ENCODE measurements at regions not wholly inside any gene's neighbourhood (a gene's known extent, or its start where the extent isn't known, plus 50 kb on each side); places are given as distances from the start of the nearest gene placed in this dataset.

DNA sequence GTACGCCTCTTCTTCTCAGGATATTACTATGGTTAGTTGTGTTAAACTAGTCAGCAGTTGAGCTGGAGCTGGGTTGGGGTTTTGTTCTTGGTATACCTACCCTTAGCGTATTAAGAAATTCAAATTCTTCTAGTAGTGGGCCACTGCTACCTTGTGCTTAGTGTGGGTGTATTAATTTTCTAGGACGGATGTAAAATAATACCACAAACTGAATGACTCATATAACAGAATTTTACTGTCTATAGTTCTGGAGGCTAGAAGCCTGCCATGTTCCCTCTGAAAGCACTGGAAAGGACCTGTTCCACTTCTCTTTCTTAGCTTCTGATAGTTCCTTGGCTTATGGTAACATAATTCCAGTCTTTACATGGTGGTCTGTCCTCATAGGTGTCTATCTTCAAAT is 1274.7 kb downstream of the ADGRL3 start:
- no peaks in the 10 kb centered on the region for H3K4me1 ChIP-seq (ENCODE audit: control insufficient read depth, extremely low read depth, insufficient read depth, low read length)
- no peaks in the 10 kb centered on the region for H4K20me1 ChIP-seq (ENCODE audit: control insufficient read depth, extremely low read depth, insufficient read depth, low read length)
- no peaks in the 10 kb centered on the region for H3K27me3 ChIP-seq (ENCODE audit: control insufficient read depth, extremely low read depth, insufficient read depth, low read length)
- no peaks in the 10 kb centered on the region for H3K9me1 ChIP-seq (ENCODE audit: control insufficient read depth, extremely low read depth, insufficient read depth, low read length)
- H2AFZ ChIP-seq (ENCODE audit: control insufficient read depth, low read length): no peak overlapping the region
- H3K36me3 ChIP-seq (ENCODE audit: control insufficient read depth in 2 of 2, extremely low read depth in 1 of 2, insufficient read depth in 2 of 2, low read length in 2 of 2): no peaks in the 10 kb centered on the region
- no peak for TF ChIP-seq EZH2 (IDR thresholded peaks at IDR 0.05; ENCODE audit: low read length)
- H3K4me3 ChIP-seq (ENCODE audit: control insufficient read depth in 2 of 3, extremely low read depth in 1 of 3, insufficient read depth in 2 of 3, low read depth in 1 of 3, low read length in 3 of 3): no peak overlapping the region
- no peak overlapping the region for H3K9ac ChIP-seq (ENCODE audit: control insufficient read depth, extremely low read depth, insufficient read depth, low read length)
- H3K9me3 ChIP-seq (ENCODE audit: control insufficient read depth, low read depth, low read length): no peaks in the 10 kb centered on the region
- H3K27ac ChIP-seq (ENCODE audit: control insufficient read depth, insufficient read depth, low read length): no peak overlapping the region
- FAIRE-seq (no peak), DNase-seq (ENCODE audit: low read depth, low spot score) (no peak)
- H3K4me2 ChIP-seq (ENCODE audit: control insufficient read depth, extremely low read depth, insufficient read depth, low read depth, low read length): no peak overlapping the region
- dilution Hi-C loops (cut with MboI; ENCODE audit: extremely low pct_ligation_motif_present, low sequenced_read_pairs): no loop called here
- no peaks in the 10 kb centered on the region for H3K79me2 ChIP-seq (ENCODE audit: control insufficient read depth, insufficient read depth, low read length)

DNA sequence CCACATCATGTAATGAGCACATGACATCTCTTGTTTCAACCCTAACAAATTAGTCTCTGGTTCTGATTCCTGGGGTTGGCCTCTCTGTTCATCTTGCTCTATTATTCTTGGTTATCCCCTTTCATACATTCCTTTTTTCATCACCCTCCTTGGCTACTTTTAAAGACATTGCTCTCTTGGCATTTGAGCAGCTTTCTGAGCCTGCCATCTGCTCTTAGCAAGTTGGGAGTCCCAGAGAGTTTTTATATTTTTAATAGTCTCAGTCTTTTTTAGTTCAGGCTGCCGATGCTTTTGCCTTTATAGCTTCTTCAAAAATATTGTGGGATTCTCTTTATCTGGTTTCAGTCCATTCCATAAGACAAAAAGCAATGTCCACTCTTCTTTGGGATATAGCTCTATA is 1270.9 kb downstream of the ADGRL3 start:
- Histone ChIP-seq H3K4me2 (ENCODE audit: control insufficient read depth, extremely low read depth, insufficient read depth, low read depth, low read length) (no peak overlapping the region), H2AFZ (ENCODE audit: control insufficient read depth, low read length) (no peak overlapping the region), H3K9me3 (ENCODE audit: control insufficient read depth, low read depth, low read length) (no peaks in the 10 kb centered on the region), H3K4me1 (ENCODE audit: control insufficient read depth, extremely low read depth, insufficient read depth, low read length) (no peaks in the 10 kb centered on the region), H3K79me2 (ENCODE audit: control insufficient read depth, insufficient read depth, low read length) (no peaks in the 10 kb centered on the region), H3K9ac (ENCODE audit: control insufficient read depth, extremely low read depth, insufficient read depth, low read length) (no peak overlapping the region), H3K27ac (ENCODE audit: control insufficient read depth, insufficient read depth, low read length) (no peak overlapping the region), H3K9me1 (ENCODE audit: control insufficient read depth, extremely low read depth, insufficient read depth, low read length) (no peaks in the 10 kb centered on the region), H3K27me3 (ENCODE audit: control insufficient read depth, extremely low read depth, insufficient read depth, low read length) (no peaks in the 10 kb centered on the region), H4K20me1 (ENCODE audit: control insufficient read depth, extremely low read depth, insufficient read depth, low read length) (no peaks in the 10 kb centered on the region), H3K36me3 (ENCODE audit: control insufficient read depth in 2 of 2, extremely low read depth in 1 of 2, insufficient read depth in 2 of 2, low read length in 2 of 2) (no peaks in the 10 kb centered on the region), H3K4me3 (ENCODE audit: control insufficient read depth in 2 of 3, extremely low read depth in 1 of 3, insufficient read depth in 2 of 3, low read depth in 1 of 3, low read length in 3 of 3) (no peak overlapping the region)
- DNase-seq (ENCODE audit: low read depth, low spot score) (no peak), FAIRE-seq (no peak)
- TF ChIP-seq, protein P1, sequence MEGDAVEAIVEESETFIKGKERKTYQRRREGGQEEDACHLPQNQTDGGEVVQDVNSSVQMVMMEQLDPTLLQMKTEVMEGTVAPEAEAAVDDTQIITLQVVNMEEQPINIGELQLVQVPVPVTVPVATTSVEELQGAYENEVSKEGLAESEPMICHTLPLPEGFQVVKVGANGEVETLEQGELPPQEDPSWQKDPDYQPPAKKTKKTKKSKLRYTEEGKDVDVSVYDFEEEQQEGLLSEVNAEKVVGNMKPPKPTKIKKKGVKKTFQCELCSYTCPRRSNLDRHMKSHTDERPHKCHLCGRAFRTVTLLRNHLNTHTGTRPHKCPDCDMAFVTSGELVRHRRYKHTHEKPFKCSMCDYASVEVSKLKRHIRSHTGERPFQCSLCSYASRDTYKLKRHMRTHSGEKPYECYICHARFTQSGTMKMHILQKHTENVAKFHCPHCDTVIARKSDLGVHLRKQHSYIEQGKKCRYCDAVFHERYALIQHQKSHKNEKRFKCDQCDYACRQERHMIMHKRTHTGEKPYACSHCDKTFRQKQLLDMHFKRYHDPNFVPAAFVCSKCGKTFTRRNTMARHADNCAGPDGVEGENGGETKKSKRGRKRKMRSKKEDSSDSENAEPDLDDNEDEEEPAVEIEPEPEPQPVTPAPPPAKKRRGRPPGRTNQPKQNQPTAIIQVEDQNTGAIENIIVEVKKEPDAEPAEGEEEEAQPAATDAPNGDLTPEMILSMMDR (optimal IDR thresholded peaks at IDR 0.05 in 1 of 3, IDR thresholded peaks at IDR 0.05 in 1 of 3, conservative IDR thresholded peaks at IDR 0.05 in 1 of 3; ENCODE audit: extremely low read depth in 1 of 3, insufficient read depth in 2 of 3, low read length in 3 of 3): no peak
- TF ChIP-seq EZH2 (IDR thresholded peaks at IDR 0.05; ENCODE audit: low read length): no peak
- dilution Hi-C loops (cut with MboI; ENCODE audit: extremely low pct_ligation_motif_present, low sequenced_read_pairs): no loop called here

DNA sequence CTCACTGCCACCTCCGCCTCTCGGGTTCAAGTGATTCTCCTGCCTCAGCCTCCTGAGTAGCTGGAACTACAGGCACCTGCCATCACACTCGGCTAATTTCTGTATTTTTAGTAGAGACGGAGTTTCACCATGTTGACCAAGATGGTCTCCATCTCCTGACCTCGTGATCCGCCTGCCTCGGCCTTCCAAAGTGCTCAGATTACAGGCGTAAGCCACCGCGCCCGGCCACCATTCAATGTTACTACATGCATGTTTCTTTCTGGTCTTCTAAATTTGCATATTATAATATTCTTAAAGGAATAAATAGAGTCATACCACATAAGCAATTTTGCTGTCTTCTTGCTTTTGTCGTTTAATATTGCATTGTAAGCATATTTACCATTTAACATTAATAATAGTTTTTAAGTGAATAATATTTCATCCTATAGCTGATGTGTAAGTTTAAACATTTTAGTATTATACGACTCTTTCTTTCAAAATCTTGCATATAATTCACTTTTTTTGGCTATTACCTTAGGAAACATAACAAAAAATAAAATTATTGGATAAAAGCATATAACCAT is 1270.4 kb downstream of the ADGRL3 start:
- Histone ChIP-seq H2AFZ (ENCODE audit: control insufficient read depth, low read length) (no peak overlapping the region), H3K9me1 (ENCODE audit: control insufficient read depth, extremely low read depth, insufficient read depth, low read length) (no peaks in the 10 kb centered on the region), H3K4me3 (ENCODE audit: control insufficient read depth in 2 of 3, extremely low read depth in 1 of 3, insufficient read depth in 2 of 3, low read depth in 1 of 3, low read length in 3 of 3) (no peak overlapping the region), H3K79me2 (ENCODE audit: control insufficient read depth, insufficient read depth, low read length) (no peaks in the 10 kb centered on the region), H3K9me3 (ENCODE audit: control insufficient read depth, low read depth, low read length) (no peaks in the 10 kb centered on the region), H3K36me3 (ENCODE audit: control insufficient read depth in 2 of 2, extremely low read depth in 1 of 2, insufficient read depth in 2 of 2, low read length in 2 of 2) (no peaks in the 10 kb centered on the region), H3K9ac (ENCODE audit: control insufficient read depth, extremely low read depth, insufficient read depth, low read length) (no peak overlapping the region), H4K20me1 (ENCODE audit: control insufficient read depth, extremely low read depth, insufficient read depth, low read length) (no peaks in the 10 kb centered on the region), H3K27me3 (ENCODE audit: control insufficient read depth, extremely low read depth, insufficient read depth, low read length) (no peaks in the 10 kb centered on the region), H3K4me1 (ENCODE audit: control insufficient read depth, extremely low read depth, insufficient read depth, low read length) (no peaks in the 10 kb centered on the region), H3K27ac (ENCODE audit: control insufficient read depth, insufficient read depth, low read length) (no peak overlapping the region), H3K4me2 (ENCODE audit: control insufficient read depth, extremely low read depth, insufficient read depth, low read depth, low read length) (no peak overlapping the region)
- DNase-seq (ENCODE audit: low read depth, low spot score) (no peak), FAIRE-seq (no peak)
- dilution Hi-C loops (cut with MboI; ENCODE audit: extremely low pct_ligation_motif_present, low sequenced_read_pairs): no loop called here
- TF ChIP-seq, protein P1 (optimal IDR thresholded peaks at IDR 0.05 in 1 of 3, IDR thresholded peaks at IDR 0.05 in 1 of 3, conservative IDR thresholded peaks at IDR 0.05 in 1 of 3; ENCODE audit: extremely low read depth in 1 of 3, insufficient read depth in 2 of 3, low read length in 3 of 3): no peak
- TF ChIP-seq EZH2 (IDR thresholded peaks at IDR 0.05; ENCODE audit: low read length): no peak

All from keratinocyte (primary cell).